Mesendoderm (in vitro differentiated cells): ENCODE measurements at regions not wholly inside any gene's neighbourhood (a gene's known extent, or its start where the extent isn't known, plus 50 kb on each side); places are given as distances from the start of the nearest gene placed in this dataset.
"Not testable (repeated sequence)": the region's sequence is repeated elsewhere in the genome, so short reads cannot be mapped to it uniquely, and the experiment has no call there.

Source experiments
- DNase-seq: peaks from one replicate; pipeline ENCODE4 v3.0.0; 2013
- H2AK5ac ChIP-seq: 2 replicates; pipeline ENCODE4 v1.6.1; 2013; ENCODE audit warnings: low read length, inconsistent platforms
- H2BK120ac ChIP-seq: 2 replicates; pipeline ENCODE4 v1.6.1; 2013; ENCODE audit warnings: low read depth, mild to moderate bottlenecking, low read length, moderate library complexity, mixed read lengths
- H2BK15ac ChIP-seq: replicated peaks from 2 replicates; pipeline ENCODE4 v1.6.1; 2013; ENCODE audit warnings: low read depth, mild to moderate bottlenecking, moderate library complexity
- H2BK5ac ChIP-seq: 2 replicates; pipeline ENCODE4 v1.6.1; 2013; ENCODE audit warnings: low read length, inconsistent platforms
- H3K18ac ChIP-seq: 2 replicates; pipeline ENCODE4 v1.6.1; 2013; ENCODE audit warnings: mild to moderate bottlenecking, low read length, mixed read lengths
- H3K23ac ChIP-seq: one replicate; pipeline ENCODE4 v1.6.1; 2013; ENCODE audit warnings: low read length
- H3K27ac ChIP-seq: 2 replicates; pipeline ENCODE4 v1.5.1; 2013; ENCODE audit warnings: low read depth, mild to moderate bottlenecking, inconsistent platforms, low read length, moderate library complexity
- H3K27me3 ChIP-seq: 2 replicates; pipeline ENCODE4 v1.6.1; 2013; ENCODE audit warnings: low read length, control low read depth, mild to moderate bottlenecking, inconsistent platforms; ENCODE audit not compliant: insufficient read depth, poor library complexity
- H3K36me3 ChIP-seq: 2 replicates; pipeline ENCODE4 v1.6.1; 2013; ENCODE audit warnings: low read length, inconsistent platforms; ENCODE audit not compliant: control insufficient read depth, insufficient read depth
- H3K4ac ChIP-seq: one replicate; pipeline ENCODE4 v1.6.1; 2013; ENCODE audit warnings: low read depth, mild to moderate bottlenecking, low read length, moderate library complexity
- H3K4me1 ChIP-seq: 2 replicates; pipeline ENCODE4 v1.6.1; 2013; ENCODE audit warnings: low read depth, low read length, inconsistent platforms; ENCODE audit not compliant: control insufficient read depth
- H3K4me2 ChIP-seq: 2 replicates; pipeline ENCODE4 v1.6.1; 2013; ENCODE audit warnings: low read length
- H3K4me3 ChIP-seq: 2 replicates; pipeline ENCODE4 v1.5.1; 2013; ENCODE audit warnings: mild to moderate bottlenecking, low read length
- H3K56ac ChIP-seq: one replicate; pipeline ENCODE4 v1.6.1; 2013; ENCODE audit warnings: low read length
- H3K79me1 ChIP-seq: 2 replicates; pipeline ENCODE4 v1.6.1; 2013; ENCODE audit warnings: low read length, inconsistent platforms
- H3K79me2 ChIP-seq: 2 replicates; pipeline ENCODE4 v1.6.1; 2013; ENCODE audit warnings: mild to moderate bottlenecking, low read length; ENCODE audit not compliant: control insufficient read depth, insufficient read depth
- H3K9ac ChIP-seq: 2 replicates; pipeline ENCODE4 v1.6.1; 2013; ENCODE audit warnings: low read length, inconsistent platforms
- H4K5ac ChIP-seq: one replicate; pipeline ENCODE4 v1.6.1; 2013; ENCODE audit warnings: low read length
- H4K8ac ChIP-seq: one replicate; pipeline ENCODE4 v1.6.1; 2013; ENCODE audit warnings: low read depth, mild to moderate bottlenecking, control low read depth, low read length, moderate library complexity
- WGBS: extraction: QIAGEN DNeasy Blood & Tissue Kit; methylation state at CpG from one replicate; pipeline ENCODE4 v1.1.7; 2013; ENCODE audit warnings: low lambda C conversion rate, missing lambda C conversion rate; ENCODE audit not compliant: insufficient coverage; ENCODE audit errors: extremely low coverage; 5-methylcytosine and 5-hydroxymethylcytosine counted together

- Histone ChIP-seq H3K36me3 (no peaks in the 10 kb centered on the region), H2AK5ac (no peak overlapping the region), H3K9ac (no peak overlapping the region), H3K18ac (no peak overlapping the region), H2BK5ac (no peak overlapping the region), H2BK120ac (no peak overlapping the region), H3K23ac (no peak overlapping the region), H3K4me3 (no peak overlapping the region), H3K56ac (no peak overlapping the region), H3K27me3 (no peaks in the 10 kb centered on the region), H3K79me1 (no peaks in the 10 kb centered on the region), H3K4ac (no peak overlapping the region), H3K4me1 (no peaks in the 10 kb centered on the region), H4K8ac (no peak overlapping the region), H2BK15ac (no peak overlapping the region), H3K79me2 (no peaks in the 10 kb centered on the region), H3K27ac (no peak overlapping the region), H4K5ac (no peak overlapping the region), H3K4me2 (no peak overlapping the region)
- no CpG with 5 or more reads among the region's 7 CpGs for WGBS
- no peak for DNase-seq
These were observed 1206.0 kb downstream of the OLFM4 start for GRCh38 chr13:54234607-54235006.

- H2BK5ac ChIP-seq = no peak overlapping the region
- H3K27me3 ChIP-seq = no peaks in the 10 kb centered on the region
- no peak overlapping the region for H3K23ac ChIP-seq
- no peak overlapping the region for H2BK120ac ChIP-seq
- no peak for DNase-seq
- no peaks in the 10 kb centered on the region for H3K79me1 ChIP-seq
- H3K56ac ChIP-seq = no peak overlapping the region
- H4K5ac ChIP-seq = no peak overlapping the region
- H2AK5ac ChIP-seq = no peak overlapping the region
- no peak overlapping the region for H3K18ac ChIP-seq
- H3K4me3 ChIP-seq = no peak overlapping the region
- peak overlapping the region; percentile 24 for H3K4ac ChIP-seq
- H3K79me2 ChIP-seq = no peaks in the 10 kb centered on the region
- H3K4me2 ChIP-seq = no peak overlapping the region
- no peaks in the 10 kb centered on the region for H3K36me3 ChIP-seq
- H3K4me1 ChIP-seq = no peaks in the 10 kb centered on the region
- no peak overlapping the region for H2BK15ac ChIP-seq
- H3K27ac ChIP-seq = no peak overlapping the region
- H4K8ac ChIP-seq = no peak overlapping the region
- no peak overlapping the region for H3K9ac ChIP-seq
These were observed 1213.1 kb downstream of the OLFM4 start for GRCh38 chr13:54241719-54242118.

GRCh38 chr13:54248306-54248705 is 1219.7 kb downstream of the OLFM4 start:
- H3K79me2 ChIP-seq = no peaks in the 10 kb centered on the region
- no peak overlapping the region for H3K4ac ChIP-seq
- no peak overlapping the region for H3K9ac ChIP-seq
- no peak overlapping the region for H4K8ac ChIP-seq
- no peaks in the 10 kb centered on the region for H3K27me3 ChIP-seq
- no peak overlapping the region for H3K56ac ChIP-seq
- no peak overlapping the region for H3K27ac ChIP-seq
- no peak overlapping the region for H2BK5ac ChIP-seq
- no peak overlapping the region for H2AK5ac ChIP-seq
- DNase-seq = no peak
- no peaks in the 10 kb centered on the region for H3K4me1 ChIP-seq
- no peak overlapping the region for H4K5ac ChIP-seq
- H3K23ac ChIP-seq = no peak overlapping the region
- H3K36me3 ChIP-seq = no peaks in the 10 kb centered on the region
- no peak overlapping the region for H3K18ac ChIP-seq
- H2BK120ac ChIP-seq = no peak overlapping the region
- H3K4me2 ChIP-seq = no peak overlapping the region
- no peak overlapping the region for H2BK15ac ChIP-seq
- H3K79me1 ChIP-seq = no peaks in the 10 kb centered on the region
- no CpG with 5 or more reads among the region's 3 CpGs for WGBS
- H3K4me3 ChIP-seq = no peak overlapping the region

- WGBS = no CpG with 5 or more reads among the region's 2 CpGs
- Histone ChIP-seq H3K9ac (no peak overlapping the region), H3K4me1 (no peaks in the 10 kb centered on the region), H3K56ac (no peak overlapping the region), H3K36me3 (no peaks in the 10 kb centered on the region), H4K8ac (no peak overlapping the region), H3K4ac (no peak overlapping the region), H3K27ac (no peak overlapping the region), H3K18ac (no peak overlapping the region), H2BK120ac (no peak overlapping the region), H2BK15ac (no peak overlapping the region), H2AK5ac (no peak overlapping the region), H2BK5ac (no peak overlapping the region), H3K4me2 (no peak overlapping the region), H4K5ac (no peak overlapping the region), H3K79me2 (no peaks in the 10 kb centered on the region), H3K27me3 (no peaks in the 10 kb centered on the region), H3K79me1 (no peaks in the 10 kb centered on the region), H3K4me3 (no peak overlapping the region), H3K23ac (no peak overlapping the region)
- no peak for DNase-seq
These were observed 1233.2 kb downstream of the OLFM4 start for GRCh38 chr13:54261856-54262255.

GRCh38 chr13:54263868-54264267 is 1235.3 kb downstream of the OLFM4 start:
- no peak overlapping the region for H3K23ac ChIP-seq
- H2BK15ac ChIP-seq = no peak overlapping the region
- no peak overlapping the region for H3K27ac ChIP-seq
- no peak for DNase-seq
- H3K56ac ChIP-seq = no peak overlapping the region
- no peaks in the 10 kb centered on the region for H3K79me1 ChIP-seq
- H2BK120ac ChIP-seq = peak overlapping the region; percentile 82
- H3K4me3 ChIP-seq = no peak overlapping the region
- H3K4ac ChIP-seq = no peak overlapping the region
- H2BK5ac ChIP-seq = peak overlapping the region; percentile 26
- H3K79me2 ChIP-seq = no peaks in the 10 kb centered on the region
- H2AK5ac ChIP-seq = no peak overlapping the region
- no peaks in the 10 kb centered on the region for H3K36me3 ChIP-seq
- peaks cover 3% of the 10 kb centered on the region for H3K4me1 ChIP-seq
- no peaks in the 10 kb centered on the region for H3K27me3 ChIP-seq
- H3K4me2 ChIP-seq = no peak overlapping the region
- H4K8ac ChIP-seq = no peak overlapping the region
- H3K18ac ChIP-seq = peak overlapping the region; percentile 84
- H4K5ac ChIP-seq = no peak overlapping the region
- no peak overlapping the region for H3K9ac ChIP-seq

GRCh38 chr13:54267253-54267668 is 1238.6 kb downstream of the OLFM4 start:
- H3K9ac ChIP-seq, H3K4me1 ChIP-seq, H3K79me2 ChIP-seq, H3K18ac ChIP-seq, H3K4me3 ChIP-seq, H2BK15ac ChIP-seq, H2BK5ac ChIP-seq, H4K8ac ChIP-seq, H3K23ac ChIP-seq, H3K4ac ChIP-seq, H3K36me3 ChIP-seq, H3K79me1 ChIP-seq, H3K27me3 ChIP-seq, H3K4me2 ChIP-seq, H4K5ac ChIP-seq, H3K56ac ChIP-seq, H2AK5ac ChIP-seq: not testable (repeated sequence)
- WGBS = no CpG with 5 or more reads among the region's 6 CpGs
- peak; percentile 97 for DNase-seq
- H2BK120ac ChIP-seq = peak overlapping the region; percentile 93
- H3K27ac ChIP-seq = peak overlapping the region; percentile 81
